Activated CD8-positive, alpha-beta T cell treated with anti-CD3 and anti-CD28 coated beads, Interleukin-2, amount 10 ng/mL, durations not matched to agents 7 days and 5 days (primary cell): ENCODE measurements at regions not wholly inside any gene's neighbourhood (a gene's known extent, or its start where the extent isn't known, plus 50 kb on each side); places are given as distances from the start of the nearest gene placed in this dataset.

Experiments used
- ATAC-seq: fragments of 150-1000 bp; cut with Tn5 transposase; one replicate; pipeline ENCODE4 v1.10.0; 2021; ENCODE audit warnings: moderate library complexity
- CTCF ChIA-PET: fragments of 350-600 bp; sonication (Branson Sonifier 250); formaldehyde crosslinking; loops from one replicate; lab custom pipeline; 2021; ENCODE audit warnings: antibody characterized with exemption; lab: Charles Lee
- POLR2A ChIA-PET: fragments of 350-600 bp; sonication (Branson Sonifier 250); formaldehyde crosslinking; loops from one replicate; lab custom pipeline; 2021; ENCODE audit warnings: antibody characterized with exemption; lab: Charles Lee
- DNase-seq: peaks from one replicate; pipeline ENCODE4 v3.0.0-alpha.2; 2020
- H3K27ac Mint-ChIP-seq: one replicate; pipeline ENCODE4 v1.8.0; 2021; ENCODE audit warnings: mild to moderate bottlenecking, mixed read lengths
- H3K27me3 Mint-ChIP-seq: one replicate; pipeline ENCODE4 v1.8.0; 2021; ENCODE audit warnings: low read depth, mixed read lengths
- H3K36me3 Mint-ChIP-seq: one replicate; pipeline ENCODE4 v1.8.0; 2021; ENCODE audit warnings: low read depth, mixed read lengths
- H3K4me1 Mint-ChIP-seq: one replicate; pipeline ENCODE4 v1.8.0; 2021; ENCODE audit warnings: low read depth, mixed read lengths
- H3K4me3 Mint-ChIP-seq: one replicate; pipeline ENCODE4 v1.8.0; 2021; ENCODE audit warnings: mild to moderate bottlenecking, mixed read lengths
- H3K9me3 Mint-ChIP-seq: one replicate; pipeline ENCODE4 v1.8.0; 2022; ENCODE audit warnings: mixed read lengths; ENCODE audit not compliant: insufficient read depth

GRCh38 chr4:41399231-41399630, 138.7 kb upstream of the LIMCH1 start:
- ATAC-seq: no peak
- DNase-seq: no peak
- H3K9me3 Mint-ChIP-seq: no peaks in the 10 kb centered on the region
- H3K4me1 Mint-ChIP-seq: no peaks in the 10 kb centered on the region
- no peak overlapping the region for H3K4me3 Mint-ChIP-seq
- H3K27me3 Mint-ChIP-seq: no peaks in the 10 kb centered on the region
- ChIA-PET CTCF (no interaction called here), POLR2A (no interaction called here)
- H3K36me3 Mint-ChIP-seq: no peaks in the 10 kb centered on the region
- no peak overlapping the region for H3K27ac Mint-ChIP-seq

- Mint-ChIP-seq H3K27ac (no peak overlapping the region), H3K9me3 (no peaks in the 10 kb centered on the region), H3K27me3 (no peaks in the 10 kb centered on the region), H3K4me1 (no peaks in the 10 kb centered on the region), H3K4me3 (no peak overlapping the region), H3K36me3 (no peaks in the 10 kb centered on the region)
- CTCF ChIA-PET: no interaction called here
- POLR2A ChIA-PET: no interaction called here
- no peak for ATAC-seq
- DNase-seq: no peak
Observed at GRCh38 chr4:41400296-41400695, 137.7 kb upstream of the LIMCH1 start.

- Mint-ChIP-seq H3K27me3 (no peaks in the 10 kb centered on the region), H3K9me3 (no peaks in the 10 kb centered on the region), H3K4me1 (no peaks in the 10 kb centered on the region), H3K27ac (no peak overlapping the region), H3K36me3 (no peaks in the 10 kb centered on the region), H3K4me3 (no peak overlapping the region)
- no peak for ATAC-seq
- POLR2A ChIA-PET: no interaction called here
- CTCF ChIA-PET: no interaction called here
- DNase-seq: no peak
Observed at GRCh38 chr4:41405464-41406112, 132.4 kb upstream of the LIMCH1 start.

GRCh38 chr4:41406113-41406516, 131.8 kb upstream of the LIMCH1 start:
- Mint-ChIP-seq H3K27ac (no peak overlapping the region), H3K9me3 (no peaks in the 10 kb centered on the region), H3K27me3 (no peaks in the 10 kb centered on the region), H3K4me3 (no peak overlapping the region), H3K4me1 (no peaks in the 10 kb centered on the region), H3K36me3 (no peaks in the 10 kb centered on the region)
- CTCF ChIA-PET: no interaction called here
- ATAC-seq (no peak), DNase-seq (no peak)
- POLR2A ChIA-PET: no interaction called here

- ATAC-seq (no peak), DNase-seq (no peak)
- Mint-ChIP-seq H3K9me3 (no peaks in the 10 kb centered on the region), H3K4me1 (no peaks in the 10 kb centered on the region), H3K4me3 (no peak overlapping the region), H3K27me3 (peaks cover 4% of the 10 kb centered on the region), H3K27ac (no peak overlapping the region), H3K36me3 (no peaks in the 10 kb centered on the region)
- POLR2A ChIA-PET: no interaction called here
- CTCF ChIA-PET: no interaction called here
Observed at GRCh38 chr4:41408150-41408549, 129.8 kb upstream of the LIMCH1 start.

- POLR2A ChIA-PET: interaction anchor here (0.6 kb wide), 1 partner anchor 153 kb away, joined by 3 read pairs; no protein-coding TSS in a partner anchor
- H3K4me1 Mint-ChIP-seq: no peaks in the 10 kb centered on the region
- no peak for ATAC-seq
Observed at GRCh38 chr4:41408859-41409593, 128.9 kb upstream of the LIMCH1 start.

GRCh38 chr4:41409594-41409895, 128.4 kb upstream of the LIMCH1 start:
- no peaks in the 10 kb centered on the region for H3K4me1 Mint-ChIP-seq
- ATAC-seq (no peak), DNase-seq (no peak)
- ChIA-PET POLR2A (interaction anchor here (0.6 kb wide), 1 partner anchor 154 kb away, joined by 3 read pairs; no protein-coding TSS in a partner anchor), CTCF (no interaction called here)
- no peak overlapping the region for H3K27ac Mint-ChIP-seq
- H3K27me3 Mint-ChIP-seq: peaks cover 4% of the 10 kb centered on the region
- no peaks in the 10 kb centered on the region for H3K9me3 Mint-ChIP-seq
- H3K36me3 Mint-ChIP-seq: no peaks in the 10 kb centered on the region
- H3K4me3 Mint-ChIP-seq: no peak overlapping the region

More at GRCh38 chr4:41408859-41409593, 128.9 kb upstream of the LIMCH1 start:
- H3K27me3 Mint-ChIP-seq: peaks cover 4% of the 10 kb centered on the region
- no peaks in the 10 kb centered on the region for H3K36me3 Mint-ChIP-seq
- no peaks in the 10 kb centered on the region for H3K9me3 Mint-ChIP-seq
- no peak for DNase-seq
- H3K4me3 Mint-ChIP-seq: no peak overlapping the region
- CTCF ChIA-PET: no interaction called here
- H3K27ac Mint-ChIP-seq: no peak overlapping the region

- Mint-ChIP-seq H3K4me1 (no peaks in the 10 kb centered on the region), H3K9me3 (no peaks in the 10 kb centered on the region), H3K27me3 (peaks cover 4% of the 10 kb centered on the region), H3K36me3 (no peaks in the 10 kb centered on the region), H3K4me3 (no peak overlapping the region), H3K27ac (no peak overlapping the region)
- ChIA-PET POLR2A (no interaction called here), CTCF (no interaction called here)
- DNase-seq (no peak), ATAC-seq (no peak)
Observed at GRCh38 chr4:41410049-41410448, 127.9 kb upstream of the LIMCH1 start.

- ChIA-PET CTCF (no interaction called here), POLR2A (no interaction called here)
- Mint-ChIP-seq H3K4me1 (no peaks in the 10 kb centered on the region), H3K27me3 (peaks cover 4% of the 10 kb centered on the region), H3K4me3 (no peak overlapping the region), H3K36me3 (no peaks in the 10 kb centered on the region), H3K27ac (no peak overlapping the region), H3K9me3 (no peaks in the 10 kb centered on the region)
- DNase-seq: no peak
- ATAC-seq: no peak
Observed at GRCh38 chr4:41413670-41414411, 124.1 kb upstream of the LIMCH1 start.

- Mint-ChIP-seq H3K27me3 (peaks cover 4% of the 10 kb centered on the region), H3K27ac (no peak overlapping the region), H3K36me3 (no peaks in the 10 kb centered on the region), H3K4me1 (no peaks in the 10 kb centered on the region), H3K9me3 (no peaks in the 10 kb centered on the region), H3K4me3 (no peak overlapping the region)
- ChIA-PET POLR2A (no interaction called here), CTCF (no interaction called here)
- DNase-seq: no peak
- ATAC-seq: no peak
Observed at GRCh38 chr4:41414412-41414779, 123.6 kb upstream of the LIMCH1 start.

- CTCF ChIA-PET: no interaction called here
- POLR2A ChIA-PET: no interaction called here
- ATAC-seq: no peak
- Mint-ChIP-seq H3K4me1 (no peaks in the 10 kb centered on the region), H3K27me3 (no peaks in the 10 kb centered on the region), H3K4me3 (no peak overlapping the region), H3K36me3 (no peaks in the 10 kb centered on the region), H3K9me3 (no peaks in the 10 kb centered on the region), H3K27ac (no peak overlapping the region)
- DNase-seq: no peak
Observed at GRCh38 chr4:41418444-41418843, 119.5 kb upstream of the LIMCH1 start.

- Mint-ChIP-seq H3K27ac (no peak overlapping the region), H3K9me3 (no peaks in the 10 kb centered on the region), H3K4me1 (no peaks in the 10 kb centered on the region), H3K4me3 (no peak overlapping the region), H3K36me3 (no peaks in the 10 kb centered on the region), H3K27me3 (no peaks in the 10 kb centered on the region)
- ChIA-PET CTCF (no interaction called here), POLR2A (no interaction called here)
- no peak for ATAC-seq
- no peak for DNase-seq
Observed at GRCh38 chr4:41420541-41420940, 117.4 kb upstream of the LIMCH1 start.
